Ectodermal cell (in vitro differentiated cells): ENCODE measurements at regions not wholly inside any gene's neighbourhood (a gene's known extent, or its start where the extent isn't known, plus 50 kb on each side); places are given as distances from the start of the nearest gene placed in this dataset.

Experiments
- H3K27ac ChIP-seq: 2 replicates; pipeline ENCODE4 v1.7.0; 2013; ENCODE audit warnings: mild to moderate bottlenecking, low read depth, low read length; ENCODE audit not compliant: insufficient read depth, poor library complexity, severe bottlenecking
- H3K27me3 ChIP-seq: 2 replicates; pipeline ENCODE4 v1.7.0; 2013; ENCODE audit warnings: mild to moderate bottlenecking, low read length; ENCODE audit not compliant: insufficient read depth, control insufficient read depth, poor library complexity, severe bottlenecking
- H3K36me3 ChIP-seq: one replicate; pipeline ENCODE4 v1.7.0; 2013; ENCODE audit warnings: low read length; ENCODE audit not compliant: control insufficient read depth, insufficient read depth
- H3K4me1 ChIP-seq: one replicate; pipeline ENCODE4 v1.7.0; 2013; ENCODE audit warnings: low read length; ENCODE audit not compliant: control insufficient read depth, insufficient read depth
- H3K4me3 ChIP-seq: 2 replicates; pipeline ENCODE4 v1.7.0; 2013; ENCODE audit warnings: low read depth, low read length, control low read depth; ENCODE audit not compliant: insufficient read depth
- H3K9me3 ChIP-seq: 2 replicates; pipeline ENCODE4 v1.7.0; 2013; ENCODE audit warnings: mild to moderate bottlenecking, low read length, moderate library complexity; ENCODE audit not compliant: control insufficient read depth
- WGBS, 2 experiments: methylation state at CpG; one replicate each; pipeline ENCODE4 v1.1.7; 2013; ENCODE audit warnings: missing lambda C conversion rate in 2 of 2; 5-methylcytosine and 5-hydroxymethylcytosine counted together

DNA sequence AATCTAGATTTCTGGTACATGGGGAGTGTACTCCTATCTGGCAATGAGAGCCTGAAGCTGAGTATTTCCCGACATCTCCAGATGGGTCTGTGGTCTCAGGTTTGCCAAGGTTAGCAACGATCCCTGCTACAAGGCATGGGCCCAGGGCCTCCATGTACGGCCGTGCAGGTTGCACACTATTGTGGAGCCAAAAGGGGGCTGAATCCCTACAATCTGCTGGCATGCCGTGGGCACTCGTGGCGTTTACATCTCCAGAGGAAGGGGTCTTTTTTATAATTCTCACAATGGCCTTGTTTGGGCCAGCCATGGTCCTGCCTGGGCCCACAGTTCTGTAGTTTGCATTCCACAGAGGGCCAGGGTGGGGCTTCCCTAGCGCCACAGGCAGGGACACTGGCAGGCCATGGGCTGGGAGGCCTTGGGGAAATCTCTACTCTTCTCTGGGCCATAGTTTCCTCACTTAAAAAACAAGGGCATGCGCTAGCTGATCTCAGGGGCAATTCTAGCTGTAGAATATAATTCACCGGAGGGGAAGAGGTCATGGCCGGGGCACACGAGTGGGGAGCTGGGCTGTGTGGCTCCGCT is 68.9 kb upstream of the TLE3 start:
- Histone ChIP-seq H3K27me3 (peaks cover 3% of the 10 kb centered on the region), H3K4me3 (no peak overlapping the region), H3K4me1 (peaks cover 13% of the 10 kb centered on the region), H3K36me3 (no peaks in the 10 kb centered on the region), H3K27ac (no peak overlapping the region), H3K9me3 (no peaks in the 10 kb centered on the region)
- 92% methylated on average over 13 of the region's 13 CpGs for WGBS, 2 experiments

DNA sequence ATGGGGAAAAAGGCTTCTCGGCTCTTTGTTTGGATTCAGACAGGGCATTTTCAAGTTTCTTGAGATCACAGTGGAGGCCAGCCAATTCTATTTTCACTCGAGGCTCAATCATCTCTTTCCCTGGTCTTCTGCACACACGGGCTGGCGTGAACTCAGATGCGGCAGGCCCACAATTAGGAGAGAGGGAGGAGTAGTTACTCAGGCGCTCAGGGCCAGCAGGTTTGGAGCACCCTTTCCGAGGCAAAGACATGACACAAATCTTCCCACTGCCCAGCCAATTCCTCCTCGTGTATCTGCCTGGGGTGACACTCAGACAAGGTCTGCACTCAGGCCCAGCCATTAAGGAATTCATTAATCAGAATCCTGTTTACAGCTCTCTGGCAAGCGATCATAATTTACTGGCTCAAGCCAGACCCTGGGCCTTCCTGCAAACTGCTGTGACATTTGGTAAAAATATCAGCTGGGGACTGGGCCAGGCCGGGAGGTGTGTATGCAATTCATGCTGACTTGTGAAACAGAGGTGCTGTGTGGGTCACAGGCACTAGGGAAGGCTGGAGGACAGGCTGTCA is 68.1 kb upstream of the TLE3 start:
- Histone ChIP-seq H3K36me3 (no peaks in the 10 kb centered on the region), H3K4me1 (peaks cover 13% of the 10 kb centered on the region), H3K9me3 (no peaks in the 10 kb centered on the region), H3K4me3 (no peak overlapping the region), H3K27ac (no peak overlapping the region), H3K27me3 (peaks cover 3% of the 10 kb centered on the region)
- WGBS, 2 experiments = 44 to 46% methylated on average over 10 of the region's 10 CpGs

DNA sequence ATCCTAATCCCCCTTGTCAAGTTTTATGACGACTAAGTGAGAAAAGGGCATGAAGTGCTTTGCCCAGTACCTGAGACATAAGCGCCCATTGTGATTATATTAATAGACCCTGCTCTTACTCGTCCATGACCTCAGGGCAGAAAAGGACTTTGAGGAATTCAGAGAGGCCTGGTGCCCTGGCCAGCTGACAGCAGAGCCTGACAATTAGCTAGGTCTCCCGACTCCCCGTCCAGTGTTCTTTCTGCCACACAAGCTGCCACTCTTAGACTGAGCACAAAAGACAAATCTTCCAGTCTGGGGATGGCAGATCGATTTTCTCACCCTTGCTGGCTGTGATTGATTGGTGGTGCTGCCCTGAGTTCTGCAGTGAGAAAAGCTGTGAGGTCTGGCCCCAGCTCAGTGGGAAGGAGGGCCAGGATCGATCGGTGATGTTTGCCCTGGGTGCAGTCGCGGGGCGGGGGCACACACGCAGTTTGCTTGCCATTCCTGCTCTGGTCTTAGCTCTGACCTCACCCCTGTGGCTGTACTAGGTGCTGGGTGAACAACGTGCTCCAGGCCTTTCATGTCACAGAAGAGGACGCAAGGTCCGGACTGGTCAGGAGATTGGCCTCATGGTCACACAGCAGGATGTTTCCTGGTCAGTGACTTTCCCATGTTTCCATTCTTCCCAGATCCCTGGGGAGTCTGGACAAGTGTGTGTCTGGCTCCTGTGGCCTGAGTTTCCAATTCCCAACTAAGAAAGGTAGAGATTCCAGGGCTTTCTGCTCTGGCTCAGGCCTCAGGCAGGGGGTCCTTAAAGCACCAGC is 67.4 kb upstream of the TLE3 start:
- WGBS, 2 experiments = 64 to 71% methylated on average over 15 of the region's 15 CpGs
- Histone ChIP-seq H3K9me3 (no peaks in the 10 kb centered on the region), H3K27ac (no peak overlapping the region), H3K4me3 (no peak overlapping the region), H3K27me3 (peaks cover 3% of the 10 kb centered on the region), H3K36me3 (no peaks in the 10 kb centered on the region), H3K4me1 (peaks cover 13% of the 10 kb centered on the region)

DNA sequence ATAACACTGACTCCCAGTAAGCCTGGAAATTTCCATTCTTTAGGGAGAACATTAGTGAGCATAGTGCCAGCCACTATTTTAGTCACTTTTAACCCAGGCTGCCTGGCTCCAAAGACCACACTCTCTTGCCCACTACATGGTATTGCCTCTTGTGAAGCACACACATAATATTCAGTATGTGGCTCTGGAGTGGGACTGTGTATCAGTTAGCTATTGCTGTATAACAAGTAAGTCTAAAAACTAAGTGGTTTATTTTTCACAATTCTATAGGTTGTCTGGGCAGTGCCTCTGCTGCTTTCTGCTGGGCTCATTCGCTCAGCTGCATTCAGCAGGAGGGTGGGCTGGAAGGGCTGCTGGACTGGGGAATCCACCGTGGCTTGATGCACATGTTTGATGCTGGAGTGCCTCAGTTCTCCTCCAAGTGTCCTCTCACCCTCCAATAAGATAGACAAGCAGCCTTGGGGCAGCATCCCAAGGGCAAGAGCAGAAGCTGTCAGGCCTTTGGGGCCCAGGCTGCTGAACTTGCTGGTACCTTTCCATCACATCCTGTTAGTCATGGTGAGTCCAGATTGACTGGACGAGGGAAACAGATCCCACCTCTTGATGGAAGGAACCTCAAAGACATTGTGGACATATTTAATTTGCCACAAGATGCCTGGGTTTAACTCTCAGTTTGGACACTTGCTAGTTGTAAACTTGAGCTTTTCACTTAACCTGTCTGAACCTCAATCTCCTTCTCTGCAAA is 66.6 kb upstream of the TLE3 start:
- H3K4me1 ChIP-seq = peaks cover 13% of the 10 kb centered on the region
- H3K9me3 ChIP-seq = no peaks in the 10 kb centered on the region
- H3K27me3 ChIP-seq = peaks cover 3% of the 10 kb centered on the region
- H3K36me3 ChIP-seq = no peaks in the 10 kb centered on the region
- 93 to 95% methylated on average over 3 of the region's 3 CpGs for WGBS, 2 experiments
- H3K27ac ChIP-seq = no peak overlapping the region
- no peak overlapping the region for H3K4me3 ChIP-seq

DNA sequence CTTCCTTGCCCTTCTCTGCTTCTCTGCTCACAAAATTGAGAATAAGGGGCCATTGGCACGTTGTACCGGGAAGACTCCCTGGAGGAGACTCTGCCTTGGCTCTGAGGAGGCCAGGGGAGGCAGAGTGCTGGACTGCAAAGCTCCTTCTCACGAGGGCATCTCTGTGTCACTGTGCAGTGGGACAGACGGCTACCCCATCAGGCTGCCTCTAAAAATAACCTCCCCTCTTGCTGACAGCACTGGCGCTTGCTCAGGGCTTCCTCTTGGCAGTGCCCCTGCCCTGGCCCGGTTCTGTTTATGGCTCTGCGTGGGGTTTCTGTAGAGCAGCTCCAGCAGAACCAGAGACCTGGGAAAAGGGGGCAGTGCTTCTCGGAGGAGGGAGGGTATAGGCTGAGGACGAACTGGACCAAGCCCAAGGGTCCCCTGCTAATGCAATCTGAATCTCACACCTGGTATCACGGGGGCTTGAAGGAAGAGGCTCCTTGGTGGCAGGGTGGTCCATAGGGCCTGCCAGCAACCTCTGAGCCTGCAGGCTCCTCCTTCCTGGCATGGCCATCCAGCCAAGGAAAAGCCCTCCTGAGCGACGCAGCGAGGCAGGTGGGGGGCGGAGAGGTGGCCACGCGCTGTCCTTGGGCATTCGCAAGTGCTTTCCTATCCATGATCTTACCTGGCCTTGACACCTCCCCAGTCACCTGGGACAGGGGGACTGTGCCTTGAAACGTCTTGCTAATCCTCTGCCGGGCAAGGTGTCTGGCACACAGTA is 63.3 kb upstream of the TLE3 start:
- Histone ChIP-seq H3K27ac (no peak overlapping the region), H3K9me3 (no peaks in the 10 kb centered on the region), H3K4me1 (peaks cover 17% of the 10 kb centered on the region), H3K27me3 (peaks cover 3% of the 10 kb centered on the region), H3K4me3 (no peak overlapping the region), H3K36me3 (no peaks in the 10 kb centered on the region)
- 88 to 90% methylated on average over 19 of the region's 19 CpGs for WGBS, 2 experiments

DNA sequence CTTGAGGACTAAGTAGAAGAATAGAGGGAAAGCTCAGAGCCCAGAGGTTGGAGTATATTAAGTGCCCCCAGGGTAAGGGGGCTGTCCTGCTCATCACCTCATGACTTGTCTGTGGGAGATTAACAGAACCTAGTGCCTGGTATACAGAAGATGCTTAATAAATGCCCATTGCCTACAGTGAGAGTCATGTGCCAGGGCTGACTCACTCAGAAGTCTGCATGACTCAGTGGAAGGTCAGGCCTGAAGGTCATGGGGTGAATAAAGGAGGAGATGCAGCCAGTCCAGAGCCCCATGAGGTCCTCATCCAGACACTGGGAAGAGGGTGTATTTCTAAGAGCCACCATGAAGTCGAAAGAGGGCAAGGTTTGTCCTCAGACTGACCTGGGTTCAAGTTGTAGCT is 62.5 kb upstream of the TLE3 start:
- no peaks in the 10 kb centered on the region for H3K9me3 ChIP-seq
- peaks cover 4% of the 10 kb centered on the region for H3K27me3 ChIP-seq
- H3K4me3 ChIP-seq = no peak overlapping the region
- no peak overlapping the region for H3K27ac ChIP-seq
- peaks cover 13% of the 10 kb centered on the region for H3K4me1 ChIP-seq
- no peaks in the 10 kb centered on the region for H3K36me3 ChIP-seq
- WGBS, 2 experiments = 39 to 48% methylated on average over 1 of the region's 1 CpG

DNA sequence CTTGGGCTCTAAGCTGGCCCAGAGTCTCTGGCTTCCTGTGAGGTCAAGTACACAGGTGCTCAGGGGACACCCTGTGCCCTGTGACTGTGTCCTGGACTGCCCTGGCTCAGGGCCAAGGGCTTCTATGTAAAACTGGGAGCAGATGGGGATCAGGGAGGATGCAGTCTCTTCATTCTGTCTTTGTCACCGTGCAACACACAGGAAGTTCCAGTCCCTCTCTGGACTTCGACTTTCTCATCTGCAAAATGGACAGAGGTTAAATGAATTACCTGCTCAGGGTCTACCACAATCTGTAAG is 61.9 kb upstream of the TLE3 start:
- H3K36me3 ChIP-seq = no peaks in the 10 kb centered on the region
- no peak overlapping the region for H3K4me3 ChIP-seq
- peaks cover 7% of the 10 kb centered on the region for H3K27me3 ChIP-seq
- WGBS, 2 experiments = 86 to 95% methylated on average over 2 of the region's 2 CpGs
- peaks cover 9% of the 10 kb centered on the region for H3K4me1 ChIP-seq
- no peaks in the 10 kb centered on the region for H3K9me3 ChIP-seq
- no peak overlapping the region for H3K27ac ChIP-seq

DNA sequence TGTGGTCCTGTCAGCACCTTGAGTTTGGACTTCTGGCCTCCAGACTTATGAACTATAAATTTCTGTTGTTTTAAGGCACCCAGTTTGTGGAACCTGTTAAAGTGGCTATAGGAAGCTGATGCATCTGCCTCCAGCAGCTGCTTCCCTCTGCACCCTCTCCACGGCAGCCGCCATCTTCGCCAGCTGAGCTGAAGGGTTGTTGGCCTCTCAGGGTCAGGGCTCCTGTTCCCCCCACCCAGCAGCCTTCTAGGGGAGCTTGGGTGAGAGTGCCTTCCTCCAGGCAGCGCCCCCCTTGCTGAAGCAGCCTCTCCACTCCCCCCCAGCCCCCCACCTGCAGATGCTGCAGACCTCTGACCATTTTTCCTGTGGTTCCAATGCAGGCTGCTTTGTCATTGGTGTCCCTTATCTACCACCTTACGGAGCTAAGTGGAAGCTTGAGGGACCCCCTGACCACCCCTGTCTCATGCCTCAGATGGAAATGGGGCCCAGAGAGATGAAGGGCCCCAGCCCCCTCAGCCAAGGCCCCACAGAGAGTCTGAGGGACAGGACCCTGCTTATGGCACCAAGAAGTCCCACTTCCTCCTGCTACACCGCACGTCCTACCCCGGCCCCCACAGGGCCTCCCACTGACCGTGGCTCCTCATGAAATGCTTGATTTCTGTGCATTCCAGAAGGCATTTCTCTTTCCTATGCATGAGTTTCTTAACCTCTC is 61.4 kb upstream of the TLE3 start:
- WGBS, 2 experiments = 88 to 91% methylated on average over 9 of the region's 9 CpGs
- H3K9me3 ChIP-seq = no peaks in the 10 kb centered on the region
- no peak overlapping the region for H3K27ac ChIP-seq
- H3K4me3 ChIP-seq = no peak overlapping the region
- peaks cover 12% of the 10 kb centered on the region for H3K4me1 ChIP-seq
- H3K36me3 ChIP-seq = no peaks in the 10 kb centered on the region
- H3K27me3 ChIP-seq = peaks cover 7% of the 10 kb centered on the region

DNA sequence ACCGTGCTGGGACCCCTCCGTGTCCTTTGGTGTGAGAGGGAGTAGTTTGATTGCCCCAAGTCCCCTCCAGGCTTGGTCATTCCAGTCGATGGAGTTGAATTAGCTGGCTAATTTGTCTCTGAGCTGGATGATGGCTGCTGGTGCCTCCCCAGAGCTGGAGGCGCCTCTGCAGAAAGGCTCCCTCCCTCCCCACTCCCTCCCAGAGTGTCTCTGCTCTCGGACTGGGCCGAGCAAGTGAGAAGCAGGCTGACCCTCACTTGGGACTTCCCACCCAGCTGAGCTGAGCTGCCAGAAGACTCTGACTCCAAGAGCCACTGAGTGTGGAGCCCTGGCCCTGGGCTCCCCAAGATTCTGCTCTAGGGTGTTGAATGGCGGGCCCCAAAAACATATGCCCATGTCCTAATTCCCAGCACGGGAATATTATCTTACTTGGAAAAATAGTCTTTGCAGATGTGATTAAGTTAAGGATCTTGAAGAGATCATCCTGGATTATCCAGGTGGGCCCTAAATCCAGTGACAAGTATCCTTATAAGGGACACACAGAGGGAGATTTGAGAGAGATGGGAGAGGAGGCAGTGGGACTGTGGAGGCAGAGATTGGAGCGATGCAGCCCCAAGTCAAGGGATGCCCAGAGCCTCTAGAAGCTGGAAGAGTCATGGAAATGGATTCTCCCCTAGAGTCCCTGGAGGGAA is 60.7 kb upstream of the TLE3 start:
- H3K27me3 ChIP-seq = peaks cover 9% of the 10 kb centered on the region
- peaks cover 17% of the 10 kb centered on the region for H3K4me1 ChIP-seq
- H3K27ac ChIP-seq = no peak overlapping the region
- H3K36me3 ChIP-seq = no peaks in the 10 kb centered on the region
- H3K4me3 ChIP-seq = no peak overlapping the region
- 91 to 93% methylated on average over 9 of the region's 9 CpGs for WGBS, 2 experiments
- H3K9me3 ChIP-seq = no peaks in the 10 kb centered on the region
